A204.1 (cell line): ENCODE measurements at regions not wholly inside any gene's neighbourhood (a gene's known extent, or its start where the extent isn't known, plus 50 kb on each side); places are given as distances from the start of the nearest gene placed in this dataset.

Experiments used
- FAIRE-seq: peaks from 2 replicates; lab custom pipeline; 2012; peaks lifted over from hg19 to GRCh38; lab: Jason Lieb, UNC

GRCh38 chr20:22315073-22315472, 269.3 kb downstream of the FOXA2 start:
- FAIRE-seq = no peak

GRCh38 chr20:22312744-22313346, 271.5 kb downstream of the FOXA2 start:
- peak; percentile 85 for FAIRE-seq

GRCh38 chr20:22308934-22309333, 275.4 kb downstream of the FOXA2 start:
- FAIRE-seq = no peak

GRCh38 chr20:22307409-22307808, 277.0 kb downstream of the FOXA2 start:
- FAIRE-seq = no peak

- no peak for FAIRE-seq
Measured at GRCh38 chr20:22305381-22305780, 279.0 kb downstream of the FOXA2 start.

- FAIRE-seq = no peak
Measured at GRCh38 chr20:22303523-22303922, 280.8 kb downstream of the FOXA2 start.

- no peak for FAIRE-seq
Measured at GRCh38 chr20:22302039-22302438, 282.3 kb downstream of the FOXA2 start.

- no peak for FAIRE-seq
Measured at GRCh38 chr20:22293886-22294285, 290.5 kb downstream of the FOXA2 start.

- no peak for FAIRE-seq
Measured at GRCh38 chr20:22289442-22289841, 294.9 kb downstream of the FOXA2 start.

- no peak for FAIRE-seq
Measured at GRCh38 chr20:22288957-22289356, 295.4 kb downstream of the FOXA2 start.

- no peak for FAIRE-seq
Measured at GRCh38 chr20:22288156-22288555, 296.2 kb downstream of the FOXA2 start.

- no peak for FAIRE-seq
Measured at GRCh38 chr20:22285555-22285954, 298.8 kb downstream of the FOXA2 start.

- no peak for FAIRE-seq
Measured at GRCh38 chr20:22282696-22283095, 301.7 kb downstream of the FOXA2 start.

- peak; percentile 29 for FAIRE-seq
Measured at GRCh38 chr20:22274330-22274729, 310.0 kb downstream of the FOXA2 start.

- no peak for FAIRE-seq
Measured at GRCh38 chr20:22268675-22269074, 315.7 kb downstream of the FOXA2 start.

- no peak for FAIRE-seq
Measured at GRCh38 chr20:22264917-22265316, 319.5 kb downstream of the FOXA2 start.

- no peak for FAIRE-seq
Measured at GRCh38 chr20:22260506-22260905, 323.9 kb downstream of the FOXA2 start.

GRCh38 chr20:22257912-22258311, 326.5 kb downstream of the FOXA2 start:
- no peak for FAIRE-seq

GRCh38 chr20:22248051-22248667, 336.2 kb downstream of the FOXA2 start:
- no peak for FAIRE-seq

GRCh38 chr20:22245139-22245538, 339.2 kb downstream of the FOXA2 start:
- FAIRE-seq = no peak

GRCh38 chr20:22243067-22243466, 341.3 kb downstream of the FOXA2 start:
- FAIRE-seq = no peak

GRCh38 chr20:22241609-22242008, 342.8 kb downstream of the FOXA2 start:
- FAIRE-seq = no peak

GRCh38 chr20:22232923-22233322, 351.4 kb downstream of the FOXA2 start:
- no peak for FAIRE-seq

- no peak for FAIRE-seq
Measured at GRCh38 chr20:22232473-22232872, 351.9 kb downstream of the FOXA2 start.
